ENCODE measurements at regions not wholly inside any gene's neighbourhood (a gene's known extent, or its start where the extent isn't known, plus 50 kb on each side); places are given as distances from the start of the nearest gene placed in this dataset.

- Histone ChIP-seq H3K9me3 (ENCODE audit: low read length) (no peaks in the 10 kb centered on the region), H3K4me1 (ENCODE audit: low read length) (no peaks in the 10 kb centered on the region), H3K27me3 (ENCODE audit: low read length) (no peaks in the 10 kb centered on the region), H3K4me3 (ENCODE audit: low read length) (no peak overlapping the region), H3K9ac (ENCODE audit: low read length) (no peak overlapping the region), H3K79me2 (ENCODE audit: low read length) (peaks cover 9% of the 10 kb centered on the region), H3K9me2 (replicated peaks; ENCODE audit: insufficient read depth, low read length) (no peaks in the 10 kb centered on the region), H3K4me2 (ENCODE audit: low read depth, low read length, poor library complexity, severe bottlenecking) (no peak overlapping the region), H3K27ac (ENCODE audit: low read length) (no peak overlapping the region), H4K20me1 (ENCODE audit: insufficient read depth, low read depth, low read length) (0 out of 2 replicates have a peak, but pooled peaks cover 9% of the 10 kb centered on the region), H2AFZ (ENCODE audit: low read length) (no peak overlapping the region), H3K36me3 (ENCODE audit: insufficient read depth, low read length) (peaks cover 4% of the 10 kb centered on the region; the same call in 1 of the 2 replicates)
- DNase-seq: no peak
These were observed 126.5 kb downstream of the NCOR2 start for GRCh38 chr12:124440841-124441381.

GRCh38 chr12:124440031-124440626 lies 127.3 kb downstream of the NCOR2 start:
- Histone ChIP-seq H3K27me3 (ENCODE audit: low read length) (no peaks in the 10 kb centered on the region), H3K36me3 (ENCODE audit: insufficient read depth, low read length) (peaks cover 4% of the 10 kb centered on the region; the same call in 1 of the 2 replicates), H4K20me1 (ENCODE audit: insufficient read depth, low read depth, low read length) (0 out of 2 replicates have a peak, but pooled peaks cover 9% of the 10 kb centered on the region), H3K4me2 (ENCODE audit: low read depth, low read length, poor library complexity, severe bottlenecking) (no peak overlapping the region), H3K79me2 (ENCODE audit: low read length) (peaks cover 9% of the 10 kb centered on the region), H3K27ac (ENCODE audit: low read length) (no peak overlapping the region), H3K9me3 (ENCODE audit: low read length) (no peaks in the 10 kb centered on the region), H2AFZ (ENCODE audit: low read length) (no peak overlapping the region), H3K4me1 (ENCODE audit: low read length) (no peaks in the 10 kb centered on the region), H3K4me3 (ENCODE audit: low read length) (no peak overlapping the region), H3K9ac (ENCODE audit: low read length) (no peak overlapping the region), H3K9me2 (replicated peaks; ENCODE audit: insufficient read depth, low read length) (no peaks in the 10 kb centered on the region)
- DNase-seq: no peak

GRCh38 chr12:124438437-124439056 lies 128.9 kb downstream of the NCOR2 start:
- Histone ChIP-seq H3K79me2 (ENCODE audit: low read length) (peaks cover 9% of the 10 kb centered on the region), H4K20me1 (ENCODE audit: insufficient read depth, low read depth, low read length) (0 out of 2 replicates have a peak, but pooled peaks cover 3% of the 10 kb centered on the region), H3K4me1 (ENCODE audit: low read length) (no peaks in the 10 kb centered on the region), H3K4me2 (ENCODE audit: low read depth, low read length, poor library complexity, severe bottlenecking) (no peak overlapping the region), H3K9me3 (ENCODE audit: low read length) (no peaks in the 10 kb centered on the region), H3K36me3 (ENCODE audit: insufficient read depth, low read length) (peaks cover 4% of the 10 kb centered on the region; the same call in 1 of the 2 replicates), H3K9me2 (replicated peaks; ENCODE audit: insufficient read depth, low read length) (no peaks in the 10 kb centered on the region), H2AFZ (ENCODE audit: low read length) (no peak overlapping the region), H3K4me3 (ENCODE audit: low read length) (no peak overlapping the region), H3K27ac (ENCODE audit: low read length) (no peak overlapping the region), H3K9ac (ENCODE audit: low read length) (no peak overlapping the region), H3K27me3 (ENCODE audit: low read length) (no peaks in the 10 kb centered on the region)
- DNase-seq: no peak

- H3K4me2 ChIP-seq (ENCODE audit: low read depth, low read length, poor library complexity, severe bottlenecking): no peak overlapping the region
- DNase-seq: no peak
- peaks cover 9% of the 10 kb centered on the region for H3K79me2 ChIP-seq (ENCODE audit: low read length)
- H2AFZ ChIP-seq (ENCODE audit: low read length): no peak overlapping the region
- H3K9me3 ChIP-seq (ENCODE audit: low read length): no peaks in the 10 kb centered on the region
- no peak overlapping the region for H3K27ac ChIP-seq (ENCODE audit: low read length)
- H3K27me3 ChIP-seq (ENCODE audit: low read length): no peaks in the 10 kb centered on the region
- no peaks in the 10 kb centered on the region for H3K9me2 ChIP-seq (replicated peaks; ENCODE audit: insufficient read depth, low read length)
- 0 out of 2 replicates have a peak, but pooled peaks cover 3% of the 10 kb centered on the region for H4K20me1 ChIP-seq (ENCODE audit: insufficient read depth, low read depth, low read length)
- no peak overlapping the region for H3K9ac ChIP-seq (ENCODE audit: low read length)
- H3K4me1 ChIP-seq (ENCODE audit: low read length): no peaks in the 10 kb centered on the region
- H3K36me3 ChIP-seq (ENCODE audit: insufficient read depth, low read length): peaks cover 4% of the 10 kb centered on the region; the same call in 1 of the 2 replicates
- H3K4me3 ChIP-seq (ENCODE audit: low read length): no peak overlapping the region
These were observed 129.6 kb downstream of the NCOR2 start for GRCh38 chr12:124437617-124438436.

- Histone ChIP-seq H3K36me3 (ENCODE audit: insufficient read depth, low read length) (0 out of 2 replicates have a peak, but pooled peaks cover 1% of the 10 kb centered on the region), H4K20me1 (ENCODE audit: insufficient read depth, low read depth, low read length) (0 out of 2 replicates have a peak, but pooled peaks cover 3% of the 10 kb centered on the region), H3K4me2 (ENCODE audit: low read depth, low read length, poor library complexity, severe bottlenecking) (no peak overlapping the region), H2AFZ (ENCODE audit: low read length) (no peak overlapping the region), H3K27me3 (ENCODE audit: low read length) (no peaks in the 10 kb centered on the region), H3K9ac (ENCODE audit: low read length) (no peak overlapping the region), H3K9me2 (replicated peaks; ENCODE audit: insufficient read depth, low read length) (no peaks in the 10 kb centered on the region), H3K4me3 (ENCODE audit: low read length) (no peak overlapping the region), H3K4me1 (ENCODE audit: low read length) (no peaks in the 10 kb centered on the region), H3K79me2 (ENCODE audit: low read length) (peaks cover 9% of the 10 kb centered on the region; the same call in 1 of the 2 replicates), H3K27ac (ENCODE audit: low read length) (no peak overlapping the region), H3K9me3 (ENCODE audit: low read length) (no peaks in the 10 kb centered on the region)
- no peak for DNase-seq
These were observed 130.3 kb downstream of the NCOR2 start for GRCh38 chr12:124437121-124437520.

- Histone ChIP-seq H3K79me2 (ENCODE audit: low read length) (peaks cover 9% of the 10 kb centered on the region; the same call in 1 of the 2 replicates), H3K9ac (ENCODE audit: low read length) (no peak overlapping the region), H3K9me2 (replicated peaks; ENCODE audit: insufficient read depth, low read length) (no peaks in the 10 kb centered on the region), H2AFZ (ENCODE audit: low read length) (no peak overlapping the region), H3K4me2 (ENCODE audit: low read depth, low read length, poor library complexity, severe bottlenecking) (no peak overlapping the region), H3K9me3 (ENCODE audit: low read length) (no peaks in the 10 kb centered on the region), H3K27ac (ENCODE audit: low read length) (no peak overlapping the region), H3K4me3 (ENCODE audit: low read length) (no peak overlapping the region), H4K20me1 (ENCODE audit: insufficient read depth, low read depth, low read length) (0 out of 2 replicates have a peak, but pooled peaks cover 3% of the 10 kb centered on the region), H3K27me3 (ENCODE audit: low read length) (no peaks in the 10 kb centered on the region), H3K36me3 (ENCODE audit: insufficient read depth, low read length) (0 out of 2 replicates have a peak, but pooled peaks cover 2% of the 10 kb centered on the region), H3K4me1 (ENCODE audit: low read length) (no peaks in the 10 kb centered on the region)
- no peak for DNase-seq
These were observed 131.0 kb downstream of the NCOR2 start for GRCh38 chr12:124436366-124436765.

- Histone ChIP-seq H3K9me2 (replicated peaks; ENCODE audit: insufficient read depth, low read length) (no peaks in the 10 kb centered on the region), H3K27me3 (ENCODE audit: low read length) (no peaks in the 10 kb centered on the region), H3K4me3 (ENCODE audit: low read length) (no peak overlapping the region), H3K27ac (ENCODE audit: low read length) (no peak overlapping the region), H4K20me1 (ENCODE audit: insufficient read depth, low read depth, low read length) (0 out of 2 replicates have a peak, but pooled peaks cover 3% of the 10 kb centered on the region), H3K9me3 (ENCODE audit: low read length) (no peaks in the 10 kb centered on the region), H3K4me1 (ENCODE audit: low read length) (no peaks in the 10 kb centered on the region), H3K36me3 (ENCODE audit: insufficient read depth, low read length) (peaks cover 5% of the 10 kb centered on the region; the same call in 1 of the 2 replicates), H3K79me2 (ENCODE audit: low read length) (peaks cover 8% of the 10 kb centered on the region; the same call in 1 of the 2 replicates), H3K4me2 (ENCODE audit: low read depth, low read length, poor library complexity, severe bottlenecking) (no peak overlapping the region), H2AFZ (ENCODE audit: low read length) (no peak overlapping the region), H3K9ac (ENCODE audit: low read length) (no peak overlapping the region)
- DNase-seq: no peak
These were observed 131.5 kb downstream of the NCOR2 start for GRCh38 chr12:124435806-124436345.

All from Karpas-422 (cell line).